Thoracic aorta (tissue), 2 donors: ENCODE measurements at regions not wholly inside any gene's neighbourhood (a gene's known extent, or its start where the extent isn't known, plus 50 kb on each side); places are given as distances from the start of the nearest gene placed in this dataset.

ENCODE experiments used
- ATAC-seq: fragments of 150-250 bp; one replicate; pipeline ENCODE4 v1.8.0; 2017; ENCODE audit warnings: low read depth; ENCODE audit not compliant: insufficient number of reproducible peaks, low FRiP score
- DNase-seq: peaks from one replicate; pipeline ENCODE4 v3.0.0-alpha.2; 2020; ENCODE audit warnings: low spot score
- H3K27ac ChIP-seq, 2 donors: fragments of 200-600 bp; sonication (generic); 1 replicate in 1 of 2; 2 replicates in 1 of 2; pipeline ENCODE4 v1.5.1; 2016; ENCODE audit warnings: mild to moderate bottlenecking in 2 of 2, moderate library complexity in 2 of 2
- H3K27me3 ChIP-seq: fragments of 200-600 bp; sonication (generic); replicated peaks from 2 replicates; pipeline ENCODE4 v1.6.0; 2016; ENCODE audit warnings: mild to moderate bottlenecking; ENCODE audit not compliant: insufficient read depth
- H3K36me3 ChIP-seq: fragments of 200-600 bp; sonication (generic); one replicate; pipeline ENCODE4 v1.5.1; 2016
- H3K4me1 ChIP-seq, 2 donors: fragments of 200-600 bp; sonication (generic); 1 replicate in 1 of 2; 2 replicates in 1 of 2; pipeline versions ENCODE4 v1.5.1 to v1.6.0; 2016; ENCODE audit warnings: low read depth in 2 of 2, mild to moderate bottlenecking in 1 of 2; ENCODE audit not compliant: control insufficient read depth in 1 of 2
- H3K4me3 ChIP-seq: fragments of 200-600 bp; sonication (generic); 2 replicates; pipeline ENCODE4 v1.5.1; 2016; ENCODE audit warnings: mild to moderate bottlenecking
- H3K9me3 ChIP-seq: fragments of 200-600 bp; sonication (generic); 2 replicates; pipeline ENCODE4 v1.5.1; 2016
- TF ChIP-seq, protein P1 (sequence below): fragments of 200-600 bp; sonication (generic); IDR thresholded peaks from one replicate; pipeline ENCODE4 v1.5.1; 2019; ENCODE audit warnings: antibody characterized with exemption

DNA sequence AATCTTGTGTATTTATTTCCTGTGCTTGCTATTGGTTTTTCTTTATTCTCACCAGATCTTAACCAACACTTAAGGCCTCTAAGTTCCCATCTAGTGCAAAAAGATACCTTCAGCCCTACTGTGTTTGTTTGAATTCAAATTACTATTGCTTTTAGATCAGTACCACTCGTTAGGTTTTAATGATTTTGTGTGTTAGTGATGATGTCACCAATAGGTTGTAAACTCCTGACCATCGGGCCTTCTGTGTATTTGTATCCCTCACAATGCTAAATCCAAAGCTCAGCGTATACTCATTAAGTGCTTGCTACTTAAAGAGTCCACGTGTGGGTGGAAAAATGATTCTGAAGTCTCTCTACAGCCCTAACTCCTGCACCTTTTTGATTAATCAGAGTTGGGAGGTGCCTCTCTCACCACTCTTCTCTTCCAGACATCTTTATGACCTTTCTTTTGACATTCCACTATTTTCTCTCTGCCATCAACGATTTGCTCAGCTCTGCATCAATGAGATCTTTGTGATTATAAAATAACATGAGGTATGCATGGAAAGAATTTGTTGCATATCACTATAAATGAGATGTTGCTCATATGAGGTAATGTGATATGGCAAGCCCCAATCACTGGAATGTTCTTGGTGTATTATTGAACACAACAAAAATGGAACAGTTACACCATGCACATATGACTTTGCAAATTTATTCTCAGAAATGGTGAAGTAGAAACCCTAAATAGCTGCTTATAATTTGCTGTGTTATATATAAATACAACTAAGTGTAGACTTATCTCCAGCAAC, 55.1 kb upstream of the LAMA2 start:
- ATAC-seq: no peak
- TF ChIP-seq, protein P1, sequence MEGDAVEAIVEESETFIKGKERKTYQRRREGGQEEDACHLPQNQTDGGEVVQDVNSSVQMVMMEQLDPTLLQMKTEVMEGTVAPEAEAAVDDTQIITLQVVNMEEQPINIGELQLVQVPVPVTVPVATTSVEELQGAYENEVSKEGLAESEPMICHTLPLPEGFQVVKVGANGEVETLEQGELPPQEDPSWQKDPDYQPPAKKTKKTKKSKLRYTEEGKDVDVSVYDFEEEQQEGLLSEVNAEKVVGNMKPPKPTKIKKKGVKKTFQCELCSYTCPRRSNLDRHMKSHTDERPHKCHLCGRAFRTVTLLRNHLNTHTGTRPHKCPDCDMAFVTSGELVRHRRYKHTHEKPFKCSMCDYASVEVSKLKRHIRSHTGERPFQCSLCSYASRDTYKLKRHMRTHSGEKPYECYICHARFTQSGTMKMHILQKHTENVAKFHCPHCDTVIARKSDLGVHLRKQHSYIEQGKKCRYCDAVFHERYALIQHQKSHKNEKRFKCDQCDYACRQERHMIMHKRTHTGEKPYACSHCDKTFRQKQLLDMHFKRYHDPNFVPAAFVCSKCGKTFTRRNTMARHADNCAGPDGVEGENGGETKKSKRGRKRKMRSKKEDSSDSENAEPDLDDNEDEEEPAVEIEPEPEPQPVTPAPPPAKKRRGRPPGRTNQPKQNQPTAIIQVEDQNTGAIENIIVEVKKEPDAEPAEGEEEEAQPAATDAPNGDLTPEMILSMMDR: no peak

DNA sequence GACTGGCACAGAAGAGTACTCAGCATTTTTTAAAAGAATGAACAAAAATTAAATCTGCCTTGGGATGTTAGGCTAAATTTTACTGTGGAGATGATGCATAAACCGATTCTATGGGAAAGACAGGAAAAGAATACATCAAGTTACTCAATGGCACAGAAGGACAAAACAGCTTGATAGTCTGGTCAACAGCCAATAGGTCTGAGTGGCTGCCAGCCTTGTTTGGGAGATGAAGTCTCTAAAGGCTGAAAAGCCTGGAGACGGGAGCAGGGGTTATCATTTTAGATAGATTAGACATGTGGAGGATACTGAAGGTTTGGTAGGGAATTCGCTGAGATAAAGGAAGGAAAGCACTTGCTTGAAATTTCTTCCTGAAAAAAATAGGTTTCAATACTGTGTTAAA, 56.3 kb upstream of the LAMA2 start:
- ATAC-seq: no peak

More for the DNA sequence above, 55.1 kb upstream of the LAMA2 start:
- DNase-seq: no peak
- H3K27ac ChIP-seq: no peak overlapping the region
- no peaks in the 10 kb centered on the region for H3K36me3 ChIP-seq
- H3K27me3 ChIP-seq: no peaks in the 10 kb centered on the region
- H3K9me3 ChIP-seq: no peaks in the 10 kb centered on the region
- peaks cover 0 to 19% of the 10 kb centered on the region in 2 donors for H3K4me1 ChIP-seq
- no peak overlapping the region for H3K4me3 ChIP-seq

DNA sequence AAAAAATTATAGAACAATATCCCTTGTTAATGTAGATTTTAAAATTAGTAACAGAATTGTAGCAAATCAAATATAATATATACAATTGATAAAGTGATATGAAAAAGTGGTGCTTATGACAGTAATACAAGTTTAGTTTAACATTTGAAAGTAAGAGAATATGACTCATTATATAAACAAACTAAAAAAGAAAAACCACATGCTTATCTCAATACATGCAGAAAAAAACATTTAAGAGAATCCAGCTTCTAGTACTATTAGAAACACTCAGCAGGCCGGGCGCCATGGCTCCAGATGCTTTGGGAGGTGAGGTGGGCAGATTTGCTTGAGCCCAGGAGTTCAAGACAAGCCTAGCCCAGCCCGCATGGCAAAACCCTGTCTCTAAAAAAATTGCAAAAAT, 60.7 kb upstream of the LAMA2 start:
- H3K4me1 ChIP-seq: peaks cover 0 to 5% of the 10 kb centered on the region in 2 donors
- no peak overlapping the region for H3K4me3 ChIP-seq
- no peaks in the 10 kb centered on the region for H3K36me3 ChIP-seq
- H3K27me3 ChIP-seq: no peaks in the 10 kb centered on the region
- H3K27ac ChIP-seq: no peak overlapping the region
- ATAC-seq (no peak), DNase-seq (no peak)
- TF ChIP-seq, protein P1: no peak
- no peaks in the 10 kb centered on the region for H3K9me3 ChIP-seq

More for the DNA sequence above, 56.3 kb upstream of the LAMA2 start:
- TF ChIP-seq, protein P1: no peak
- Histone ChIP-seq H3K27ac (no peak overlapping the region), H3K36me3 (no peaks in the 10 kb centered on the region), H3K27me3 (no peaks in the 10 kb centered on the region), H3K9me3 (no peaks in the 10 kb centered on the region), H3K4me3 (no peak overlapping the region), H3K4me1 (peaks cover 0 to 24% of the 10 kb centered on the region in 2 donors)
- DNase-seq: no peak

DNA sequence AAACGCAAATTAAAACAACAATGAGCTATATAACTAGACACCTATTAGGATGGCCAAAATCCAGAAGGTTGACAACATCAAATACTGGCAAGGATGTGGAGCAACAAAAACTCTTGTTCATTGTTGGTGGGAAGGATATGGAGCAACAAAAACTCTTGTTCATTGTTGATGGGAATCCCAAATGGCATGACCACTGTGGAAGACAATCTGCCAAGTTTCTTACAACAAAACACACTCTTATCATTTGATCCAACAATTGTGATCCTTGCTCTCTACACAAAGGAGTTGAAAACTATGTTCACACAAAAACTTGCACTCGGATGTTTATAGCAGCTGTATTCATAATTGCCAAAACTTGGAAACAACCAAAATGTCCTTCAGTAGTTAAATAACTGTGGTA, 61.8 kb upstream of the LAMA2 start:
- TF ChIP-seq, protein P1: no peak
- DNase-seq: no peak
- peaks cover 0 to 5% of the 10 kb centered on the region in 2 donors for H3K4me1 ChIP-seq
- no peak overlapping the region for H3K27ac ChIP-seq
- H3K27me3 ChIP-seq: no peaks in the 10 kb centered on the region
- no peaks in the 10 kb centered on the region for H3K36me3 ChIP-seq
- no peaks in the 10 kb centered on the region for H3K9me3 ChIP-seq
- no peak for ATAC-seq
- no peak overlapping the region for H3K4me3 ChIP-seq

DNA sequence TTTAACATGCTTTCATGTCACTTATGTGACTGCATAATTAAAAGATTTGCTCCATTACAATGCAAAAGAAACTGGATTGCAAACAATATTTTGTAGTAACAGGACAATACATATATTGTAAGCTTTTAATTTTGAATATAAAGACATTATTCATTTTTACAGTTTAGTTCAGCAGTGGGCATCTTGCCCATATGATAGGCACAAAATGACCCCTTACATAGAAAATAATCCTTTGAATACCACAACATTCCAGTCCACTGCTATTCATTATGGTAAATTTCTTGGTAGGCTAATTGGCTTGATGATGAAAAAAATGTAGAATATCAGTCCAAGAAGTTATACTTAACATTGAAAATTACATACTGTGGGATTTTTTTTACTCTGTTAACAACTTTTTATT, 74.1 kb upstream of the LAMA2 start:
- no peak for DNase-seq

More for the DNA sequence above, 74.1 kb upstream of the LAMA2 start:
- H3K36me3 ChIP-seq: no peaks in the 10 kb centered on the region
- no peak overlapping the region for H3K27ac ChIP-seq
- no peaks in the 10 kb centered on the region for H3K4me1 ChIP-seq
- ATAC-seq: no peak
- TF ChIP-seq, protein P1: no peak
- H3K4me3 ChIP-seq: no peak overlapping the region
- H3K27me3 ChIP-seq: no peaks in the 10 kb centered on the region
- no peaks in the 10 kb centered on the region for H3K9me3 ChIP-seq
